Loucy (cell line): ENCODE measurements at regions not wholly inside any gene's neighbourhood (a gene's known extent, or its start where the extent isn't known, plus 50 kb on each side); places are given as distances from the start of the nearest gene placed in this dataset.

ENCODE experiments used
- H2AFZ ChIP-seq: fragments of 200-600 bp; sonication (generic); 2 replicates; pipeline ENCODE4 v1.6.0; 2016; ENCODE audit warnings: antibody characterized with exemption, mild to moderate bottlenecking, low read length, moderate library complexity
- H3F3A ChIP-seq: fragments of 200-600 bp; 2 replicates; pipeline ENCODE4 v1.6.0; 2016; ENCODE audit warnings: antibody characterized with exemption, low read depth, mild to moderate bottlenecking
- H3K27me3 ChIP-seq: fragments of 200-600 bp; sonication (generic); 2 replicates; pipeline ENCODE4 v1.6.1; 2014; ENCODE audit warnings: low read length, mild to moderate bottlenecking; ENCODE audit not compliant: insufficient read depth, poor library complexity, severe bottlenecking
- H3K36me3 ChIP-seq: fragments of 200-600 bp; sonication (generic); 2 replicates; pipeline ENCODE4 v1.6.1; 2016; ENCODE audit warnings: low read length; ENCODE audit not compliant: insufficient read depth
- H3K4me1 ChIP-seq: fragments of 200-600 bp; sonication (generic); 2 replicates; pipeline ENCODE4 v1.5.1; 2014; ENCODE audit warnings: low read length, mild to moderate bottlenecking; ENCODE audit not compliant: insufficient read depth, poor library complexity, severe bottlenecking
- H3K4me2 ChIP-seq: fragments of 200-600 bp; sonication (generic); 2 replicates; pipeline ENCODE4 v1.6.0; 2014; ENCODE audit warnings: antibody characterized with exemption, low read length, low read depth, mild to moderate bottlenecking; ENCODE audit not compliant: poor library complexity, severe bottlenecking
- H3K4me3 ChIP-seq: fragments of 200-600 bp; sonication (generic); 2 replicates; pipeline ENCODE4 v1.5.1; 2014; ENCODE audit warnings: low read length, mild to moderate bottlenecking, mixed read lengths; ENCODE audit not compliant: poor library complexity, severe bottlenecking
- H3K79me2 ChIP-seq: fragments of 200-600 bp; sonication (generic); 2 replicates; pipeline ENCODE4 v1.6.1; 2014; ENCODE audit warnings: low read length; ENCODE audit not compliant: insufficient read depth
- H3K9ac ChIP-seq: fragments of 200-600 bp; sonication (generic); 2 replicates; pipeline ENCODE4 v1.6.0; 2014; ENCODE audit warnings: mild to moderate bottlenecking, low read depth, low read length, moderate library complexity; ENCODE audit not compliant: poor library complexity, severe bottlenecking
- H3K9me2 ChIP-seq: fragments of 200-600 bp; sonication (generic); replicated peaks from 2 replicates; pipeline ENCODE4 v1.6.1; 2016; ENCODE audit warnings: low read depth, low read length, mixed read lengths
- H3K9me3 ChIP-seq: fragments of 200-600 bp; sonication (generic); 2 replicates; pipeline ENCODE4 v1.6.1; 2014; ENCODE audit warnings: mild to moderate bottlenecking, antibody characterized with exemption, low read length, low read depth; ENCODE audit not compliant: insufficient read depth
- H4K20me1 ChIP-seq: fragments of 200-600 bp; sonication (generic); 2 replicates; pipeline ENCODE4 v1.6.0; 2014; ENCODE audit warnings: antibody characterized with exemption, low read length, mild to moderate bottlenecking; ENCODE audit not compliant: insufficient read depth, poor library complexity, severe bottlenecking
- CTCF ChIP-seq: fragments of 200-600 bp; sonication (generic); conservative IDR thresholded peaks from 2 replicates; pipeline ENCODE4 v1.5.1; 2014; ENCODE audit warnings: mild to moderate bottlenecking, antibody characterized with exemption, low read length
- EZH2phosphoT487 ChIP-seq: fragments of 200-600 bp; IDR thresholded peaks from 2 replicates; pipeline ENCODE4 v1.6.1; 2018; ENCODE audit warnings: antibody characterized with exemption, mild to moderate bottlenecking, moderate library complexity, borderline replicate concordance

- H3K9me2 ChIP-seq: no peaks in the 10 kb centered on the region
- no peaks in the 10 kb centered on the region for H3K9me3 ChIP-seq
- no peak overlapping the region for H2AFZ ChIP-seq
- TF ChIP-seq EZH2phosphoT487 (no peak), CTCF (no peak)
- no peaks in the 10 kb centered on the region for H3K36me3 ChIP-seq
- no peaks in the 10 kb centered on the region for H3F3A ChIP-seq
- no peaks in the 10 kb centered on the region for H3K4me1 ChIP-seq
- H3K27me3 ChIP-seq: no peaks in the 10 kb centered on the region
- no peaks in the 10 kb centered on the region for H3K79me2 ChIP-seq
- no peak overlapping the region for H3K4me2 ChIP-seq
- no peak overlapping the region for H3K4me3 ChIP-seq
- H3K9ac ChIP-seq: no peak overlapping the region
- no peaks in the 10 kb centered on the region for H4K20me1 ChIP-seq
Measured at GRCh38 chr10:44476409-44477045, 91.6 kb upstream of the CXCL12 start.

GRCh38 chr10:44477046-44477425 lies 92.1 kb upstream of the CXCL12 start:
- Histone ChIP-seq H3K9me2 (no peaks in the 10 kb centered on the region), H3K27me3 (no peaks in the 10 kb centered on the region), H3K4me2 (no peak overlapping the region), H2AFZ (no peak overlapping the region), H3K4me3 (no peak overlapping the region), H3K79me2 (no peaks in the 10 kb centered on the region), H3K4me1 (no peaks in the 10 kb centered on the region), H3K9ac (no peak overlapping the region), H4K20me1 (no peaks in the 10 kb centered on the region), H3K9me3 (no peaks in the 10 kb centered on the region), H3K36me3 (no peaks in the 10 kb centered on the region), H3F3A (no peaks in the 10 kb centered on the region)
- TF ChIP-seq EZH2phosphoT487 (no peak), CTCF (no peak)

- TF ChIP-seq CTCF: no peak
- TF ChIP-seq EZH2phosphoT487: no peak
- no peak overlapping the region for H3K4me2 ChIP-seq
- H3K9me2 ChIP-seq: no peaks in the 10 kb centered on the region
Measured at GRCh38 chr10:44478040-44478439, 93.1 kb upstream of the CXCL12 start.

More at GRCh38 chr10:44478040-44478439, 93.1 kb upstream of the CXCL12 start:
- H3K9me3 ChIP-seq: no peaks in the 10 kb centered on the region
- no peaks in the 10 kb centered on the region for H3K79me2 ChIP-seq
- H3K27me3 ChIP-seq: no peaks in the 10 kb centered on the region
- H3F3A ChIP-seq: no peaks in the 10 kb centered on the region
- H3K4me3 ChIP-seq: no peak overlapping the region
- no peak overlapping the region for H2AFZ ChIP-seq
- H3K9ac ChIP-seq: no peak overlapping the region
- no peaks in the 10 kb centered on the region for H3K4me1 ChIP-seq
- H3K36me3 ChIP-seq: no peaks in the 10 kb centered on the region
- no peaks in the 10 kb centered on the region for H4K20me1 ChIP-seq
